Activated naive CD4-positive, alpha-beta T cell treated with anti-CD3 and anti-CD28 coated beads, Interleukin-2, amount 10 ng/mL, durations not matched to agents 7 days and 5 days (primary cell): ENCODE measurements at regions not wholly inside any gene's neighbourhood (a gene's known extent, or its start where the extent isn't known, plus 50 kb on each side); places are given as distances from the start of the nearest gene placed in this dataset.
A peak's percentile ranks its signal among the peaks of the same experiment; 100 is the strongest.
"Not testable (repeated sequence)": the region's sequence is repeated elsewhere in the genome, so short reads cannot be mapped to it uniquely, and the experiment has no call there.

ENCODE experiments used
- CTCF ChIA-PET: fragments of 350-600 bp; sonication (Branson Sonifier 250); formaldehyde crosslinking; loops from one replicate; lab custom pipeline; 2021; ENCODE audit warnings: antibody characterized with exemption; lab: Charles Lee
- DNase-seq: peaks from one replicate; pipeline ENCODE4 v3.0.0-alpha.2; 2020
- H3K27ac Mint-ChIP-seq: one replicate; pipeline ENCODE4 v1.8.0; 2021; ENCODE audit warnings: mild to moderate bottlenecking, moderate library complexity, mixed read lengths
- H3K27me3 Mint-ChIP-seq: one replicate; pipeline ENCODE4 v1.8.0; 2021; ENCODE audit warnings: mild to moderate bottlenecking, mixed read lengths
- H3K36me3 Mint-ChIP-seq: one replicate; pipeline ENCODE4 v1.8.0; 2021; ENCODE audit warnings: mixed read lengths
- H3K4me1 Mint-ChIP-seq: one replicate; pipeline ENCODE4 v1.8.0; 2021; ENCODE audit warnings: mixed read lengths
- H3K4me3 Mint-ChIP-seq: one replicate; pipeline ENCODE4 v1.8.0; 2021; ENCODE audit warnings: mild to moderate bottlenecking, moderate library complexity, mixed read lengths
- H3K9me3 Mint-ChIP-seq: one replicate; pipeline ENCODE4 v1.8.0; 2021; ENCODE audit warnings: mixed read lengths

- Mint-ChIP-seq H3K9me3 (no peaks in the 10 kb centered on the region), H3K4me3 (no peak overlapping the region), H3K4me1 (peaks cover 17% of the 10 kb centered on the region), H3K27me3 (peaks cover 68% of the 10 kb centered on the region), H3K36me3 (peaks cover under 1% of the 10 kb centered on the region), H3K27ac (no peak overlapping the region)
- DNase-seq: no peak
- CTCF ChIA-PET: interaction anchor here (0.6 kb wide), 1 partner anchor 23 kb away, joined by 3 read pairs; no protein-coding TSS in a partner anchor
Measured at GRCh38 chr17:68097161-68097805, 61.7 kb downstream of the KPNA2 start.

GRCh38 chr17:68099341-68099753, 63.8 kb downstream of the KPNA2 start:
- Mint-ChIP-seq H3K4me1 (peaks cover 28% of the 10 kb centered on the region), H3K27me3 (peaks cover 53% of the 10 kb centered on the region)
- not testable (repeated sequence) for H3K27ac Mint-ChIP-seq, H3K36me3 Mint-ChIP-seq, H3K9me3 Mint-ChIP-seq, H3K4me3 Mint-ChIP-seq, DNase-seq
- CTCF ChIA-PET: interaction anchor here (0.6 kb wide), 1 partner anchor 22 kb away, joined by 4 read pairs; no protein-coding TSS in a partner anchor

GRCh38 chr17:68100000-68100641, 64.6 kb downstream of the KPNA2 start:
- Mint-ChIP-seq H3K27ac (peak overlapping the region; percentile 69), H3K9me3 (no peaks in the 10 kb centered on the region)

GRCh38 chr17:68101075-68101986, 65.8 kb downstream of the KPNA2 start:
- Mint-ChIP-seq H3K27ac (no peak overlapping the region), H3K4me3 (peak overlapping the region; percentile 82), H3K4me1 (peaks cover 28% of the 10 kb centered on the region), H3K36me3 (peaks cover 2% of the 10 kb centered on the region), H3K9me3 (no peaks in the 10 kb centered on the region), H3K27me3 (peaks cover 34% of the 10 kb centered on the region)
- CTCF ChIA-PET: no interaction called here
- DNase-seq: peak; percentile 64

More at GRCh38 chr17:68100000-68100641, 64.6 kb downstream of the KPNA2 start:
- Mint-ChIP-seq H3K4me1 (peaks cover 28% of the 10 kb centered on the region), H3K4me3 (peak overlapping the region; percentile 82), H3K36me3 (peaks cover 2% of the 10 kb centered on the region), H3K27me3 (peaks cover 45% of the 10 kb centered on the region)
- CTCF ChIA-PET: interaction anchor here (0.6 kb wide), 1 partner anchor 22 kb away, joined by 4 read pairs; no protein-coding TSS in a partner anchor
- no peak for DNase-seq

GRCh38 chr17:68101987-68102314, 66.4 kb downstream of the KPNA2 start:
- Mint-ChIP-seq H3K36me3 (peaks cover 2% of the 10 kb centered on the region), H3K27ac (peak overlapping the region; percentile 28), H3K4me3 (peak overlapping the region; percentile 82), H3K4me1 (peaks cover 28% of the 10 kb centered on the region), H3K9me3 (no peaks in the 10 kb centered on the region), H3K27me3 (peaks cover 34% of the 10 kb centered on the region)
- CTCF ChIA-PET: no interaction called here
- no peak for DNase-seq

- CTCF ChIA-PET: no interaction called here
- Mint-ChIP-seq H3K4me1 (peaks cover 28% of the 10 kb centered on the region), H3K9me3 (no peaks in the 10 kb centered on the region), H3K4me3 (peak overlapping the region; percentile 82), H3K36me3 (peaks cover 2% of the 10 kb centered on the region), H3K27me3 (peaks cover 34% of the 10 kb centered on the region), H3K27ac (peak overlapping the region; percentile 52)
- DNase-seq: peak; percentile 41
Measured at GRCh38 chr17:68102318-68102758, 66.8 kb downstream of the KPNA2 start.

- CTCF ChIA-PET: no interaction called here
- peaks cover 34% of the 10 kb centered on the region for H3K27me3 Mint-ChIP-seq
- no peaks in the 10 kb centered on the region for H3K9me3 Mint-ChIP-seq
- H3K27ac Mint-ChIP-seq: no peak overlapping the region
- DNase-seq: no peak
- H3K4me1 Mint-ChIP-seq: peaks cover 28% of the 10 kb centered on the region
- peaks cover 2% of the 10 kb centered on the region for H3K36me3 Mint-ChIP-seq
- no peak overlapping the region for H3K4me3 Mint-ChIP-seq
Measured at GRCh38 chr17:68103148-68103547, 67.6 kb downstream of the KPNA2 start.

- CTCF ChIA-PET: no interaction called here
- no peak overlapping the region for H3K4me3 Mint-ChIP-seq
- H3K36me3 Mint-ChIP-seq: peaks cover 5% of the 10 kb centered on the region
- no peaks in the 10 kb centered on the region for H3K9me3 Mint-ChIP-seq
- DNase-seq: no peak
- peaks cover 20% of the 10 kb centered on the region for H3K4me1 Mint-ChIP-seq
- peaks cover 16% of the 10 kb centered on the region for H3K27me3 Mint-ChIP-seq
- no peak overlapping the region for H3K27ac Mint-ChIP-seq
Measured at GRCh38 chr17:68106085-68106484, 70.5 kb downstream of the KPNA2 start.

- H3K4me1 Mint-ChIP-seq: peaks cover 10% of the 10 kb centered on the region
- peaks cover 4% of the 10 kb centered on the region for H3K36me3 Mint-ChIP-seq
- H3K9me3 Mint-ChIP-seq: no peaks in the 10 kb centered on the region
- H3K4me3 Mint-ChIP-seq: no peak overlapping the region
- CTCF ChIA-PET: no interaction called here
- no peak overlapping the region for H3K27ac Mint-ChIP-seq
- DNase-seq: no peak
- H3K27me3 Mint-ChIP-seq: peaks cover 3% of the 10 kb centered on the region
Measured at GRCh38 chr17:68107373-68107772, 71.8 kb downstream of the KPNA2 start.

GRCh38 chr17:68108313-68109000, 72.9 kb downstream of the KPNA2 start:
- CTCF ChIA-PET: no interaction called here
- Mint-ChIP-seq H3K4me1 (peaks cover under 1% of the 10 kb centered on the region), H3K4me3 (no peak overlapping the region), H3K27me3 (no peaks in the 10 kb centered on the region), H3K9me3 (no peaks in the 10 kb centered on the region), H3K36me3 (peaks cover 3% of the 10 kb centered on the region), H3K27ac (no peak overlapping the region)
- DNase-seq: no peak

- CTCF ChIA-PET, H3K27ac Mint-ChIP-seq, H3K9me3 Mint-ChIP-seq: not testable (repeated sequence)
Measured at GRCh38 chr17:68109404-68109803, 73.9 kb downstream of the KPNA2 start.

GRCh38 chr17:68116211-68116610, 80.7 kb downstream of the KPNA2 start:
- H3K27me3 Mint-ChIP-seq, H3K36me3 Mint-ChIP-seq, DNase-seq, H3K4me3 Mint-ChIP-seq, H3K27ac Mint-ChIP-seq, H3K4me1 Mint-ChIP-seq, CTCF ChIA-PET, H3K9me3 Mint-ChIP-seq: not testable (repeated sequence)

More at GRCh38 chr17:68109404-68109803, 73.9 kb downstream of the KPNA2 start:
- not testable (repeated sequence) for H3K4me3 Mint-ChIP-seq, H3K36me3 Mint-ChIP-seq, H3K27me3 Mint-ChIP-seq, H3K4me1 Mint-ChIP-seq, DNase-seq

- Mint-ChIP-seq H3K4me3 (no peak overlapping the region), H3K27ac (no peak overlapping the region), H3K9me3 (peaks cover 8% of the 10 kb centered on the region), H3K36me3 (peaks cover 3% of the 10 kb centered on the region), H3K27me3 (peaks cover 7% of the 10 kb centered on the region), H3K4me1 (peaks cover 12% of the 10 kb centered on the region)
- CTCF ChIA-PET: no interaction called here
- DNase-seq: no peak
Measured at GRCh38 chr17:68122587-68122986, 87.1 kb downstream of the KPNA2 start.
